ENCODE measurements at regions not wholly inside any gene's neighbourhood (a gene's known extent, or its start where the extent isn't known, plus 50 kb on each side); places are given as distances from the start of the nearest gene placed in this dataset.

DNA sequence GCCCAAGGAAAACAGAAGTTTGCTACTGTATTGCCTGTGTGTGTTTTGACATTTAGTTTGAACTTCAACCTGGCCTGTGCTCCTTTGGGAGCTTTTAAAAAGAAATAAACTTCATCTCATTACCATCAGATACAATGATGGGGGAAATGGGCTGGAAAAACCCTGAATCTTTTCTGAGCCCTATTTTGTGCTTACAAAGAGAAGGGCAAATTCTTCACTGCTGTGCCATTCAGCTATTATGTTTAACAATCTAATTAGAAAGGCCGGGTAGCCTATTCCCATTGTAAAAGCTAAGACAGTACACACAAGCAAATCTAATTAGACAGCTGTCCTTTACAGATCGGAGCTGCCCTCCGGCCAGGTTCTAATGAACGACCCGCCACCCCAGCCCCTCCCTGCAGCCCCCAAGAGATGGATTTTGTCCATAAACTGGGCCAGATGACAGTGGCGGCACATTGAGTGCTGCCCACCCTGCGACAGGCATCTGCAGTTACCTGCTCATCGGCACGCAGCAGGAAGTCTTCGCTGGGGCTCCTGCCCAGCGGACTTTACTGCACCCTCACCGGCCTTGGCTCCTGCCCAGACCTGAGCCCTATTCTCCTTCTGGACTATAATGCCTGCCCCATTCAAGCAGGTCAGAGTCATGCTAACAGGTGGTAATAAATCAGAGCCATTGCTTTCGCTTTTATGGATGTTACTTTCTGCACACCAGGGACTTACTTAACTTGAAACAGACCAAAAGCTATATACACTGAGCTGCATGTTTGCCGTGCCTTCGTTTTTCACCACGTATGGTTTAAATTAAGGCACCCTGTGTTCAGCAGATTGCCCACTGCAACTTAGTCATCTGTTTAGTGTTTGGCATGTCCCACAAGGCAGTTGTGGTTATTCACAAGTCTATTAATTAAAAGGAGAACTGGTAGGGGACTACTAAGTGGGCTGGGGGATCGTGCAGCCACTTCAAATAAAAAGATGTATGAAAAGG lies 549.6 kb downstream of the FGF9 start:
- DNase-seq (ENCODE audit: low read depth) = no peak

DNA sequence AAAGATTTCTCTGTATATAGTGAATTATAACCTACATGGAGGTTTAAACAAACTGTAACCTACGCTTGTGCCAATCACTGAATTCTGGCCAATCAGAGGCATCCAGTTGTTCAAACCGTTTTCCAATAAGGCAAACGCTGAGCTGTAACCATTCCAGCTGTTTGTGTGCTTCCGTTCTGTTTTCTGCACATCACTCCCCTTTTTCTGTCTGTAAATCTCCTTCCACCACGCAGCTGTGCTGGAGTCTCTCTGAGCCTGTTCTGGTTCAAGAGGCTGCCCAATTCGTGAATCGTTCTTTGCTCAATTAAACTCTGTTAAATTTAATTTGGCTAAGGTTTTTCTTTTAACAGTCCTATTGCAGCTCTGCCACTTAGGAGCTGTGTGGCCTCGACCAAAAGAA lies 552.5 kb downstream of the FGF9 start:
- no peak for DNase-seq (ENCODE audit: low read depth)

DNA sequence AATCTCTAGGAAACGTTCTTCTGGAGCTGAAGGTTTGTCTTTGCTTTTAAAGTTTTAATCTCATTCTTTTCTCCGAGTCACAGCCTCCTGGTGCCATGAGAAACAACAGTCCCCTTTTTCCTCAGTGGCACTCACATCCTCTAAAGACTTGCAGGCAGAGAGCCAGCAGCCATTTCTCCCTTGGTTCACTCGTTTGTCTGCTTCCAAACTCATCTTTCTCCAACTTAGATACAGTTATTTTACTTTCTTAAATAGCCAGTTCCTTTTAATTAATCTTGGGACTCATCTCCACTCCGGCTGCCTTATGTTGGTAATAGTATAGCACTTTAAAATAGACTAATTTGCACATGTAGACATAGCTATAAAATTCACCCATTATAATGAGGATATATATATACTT lies 555.2 kb downstream of the FGF9 start:
- DNase-seq (ENCODE audit: low read depth) = no peak

DNA sequence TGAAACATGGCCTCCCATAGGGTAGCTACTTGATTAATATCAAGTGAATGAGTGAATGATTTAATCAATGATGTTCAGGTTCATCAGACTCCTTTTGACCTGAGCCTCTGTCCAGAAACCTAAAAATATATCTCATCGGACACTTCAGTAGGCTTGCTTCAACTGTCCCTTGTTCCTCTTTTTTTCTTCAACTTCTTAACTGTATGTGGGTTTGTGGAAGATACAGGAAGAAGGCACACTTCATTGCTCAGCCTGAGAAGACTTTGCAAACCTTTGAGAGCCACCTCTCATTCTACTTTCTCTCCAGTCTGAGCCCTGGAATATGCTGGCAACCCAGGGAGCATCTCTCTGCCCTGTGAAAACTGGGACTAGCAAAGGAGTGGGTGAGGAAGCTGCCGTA lies 557.0 kb downstream of the FGF9 start:
- DNase-seq (ENCODE audit: low read depth) = no peak

DNA sequence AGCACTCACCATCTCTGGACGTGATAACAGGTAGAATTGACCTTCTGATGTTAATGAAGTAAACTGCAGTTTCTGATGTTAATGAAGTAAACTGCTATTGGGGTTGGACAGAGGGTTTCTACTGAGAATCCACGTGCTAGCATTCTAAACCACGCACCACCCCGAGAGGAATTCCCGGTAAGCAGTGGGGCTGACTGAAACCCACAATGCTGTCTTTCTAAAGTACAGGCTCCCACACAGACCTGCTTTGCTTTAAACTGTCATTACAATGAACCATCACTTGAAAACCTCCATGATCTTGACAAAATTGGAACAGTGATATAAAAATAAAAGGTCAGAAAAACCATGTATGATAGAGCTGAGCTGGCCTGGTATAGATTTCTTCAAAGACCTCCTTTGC lies 559.0 kb downstream of the FGF9 start:
- DNase-seq (ENCODE audit: low read depth) = no peak

DNA sequence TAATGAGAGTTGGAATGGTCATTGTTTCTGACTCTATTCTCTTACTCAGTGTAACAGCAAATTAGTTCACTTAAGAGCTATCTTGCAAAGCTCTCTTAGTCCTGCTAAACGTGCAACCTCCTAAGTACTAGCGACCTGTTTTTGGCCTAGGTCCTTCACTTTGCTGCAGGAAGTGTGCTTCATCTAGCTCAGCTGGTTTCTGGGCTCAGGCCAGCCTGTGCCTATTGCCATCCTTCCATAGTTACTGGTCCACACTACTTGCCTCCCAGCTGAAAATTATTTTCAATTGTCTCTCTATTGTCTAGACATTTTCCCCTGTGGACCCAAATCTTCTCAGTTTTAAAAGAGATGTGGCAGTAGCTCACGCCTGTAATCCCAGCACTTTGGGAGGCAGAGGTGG lies 561.3 kb downstream of the FGF9 start:
- DNase-seq (ENCODE audit: low read depth) = no peak

DNA sequence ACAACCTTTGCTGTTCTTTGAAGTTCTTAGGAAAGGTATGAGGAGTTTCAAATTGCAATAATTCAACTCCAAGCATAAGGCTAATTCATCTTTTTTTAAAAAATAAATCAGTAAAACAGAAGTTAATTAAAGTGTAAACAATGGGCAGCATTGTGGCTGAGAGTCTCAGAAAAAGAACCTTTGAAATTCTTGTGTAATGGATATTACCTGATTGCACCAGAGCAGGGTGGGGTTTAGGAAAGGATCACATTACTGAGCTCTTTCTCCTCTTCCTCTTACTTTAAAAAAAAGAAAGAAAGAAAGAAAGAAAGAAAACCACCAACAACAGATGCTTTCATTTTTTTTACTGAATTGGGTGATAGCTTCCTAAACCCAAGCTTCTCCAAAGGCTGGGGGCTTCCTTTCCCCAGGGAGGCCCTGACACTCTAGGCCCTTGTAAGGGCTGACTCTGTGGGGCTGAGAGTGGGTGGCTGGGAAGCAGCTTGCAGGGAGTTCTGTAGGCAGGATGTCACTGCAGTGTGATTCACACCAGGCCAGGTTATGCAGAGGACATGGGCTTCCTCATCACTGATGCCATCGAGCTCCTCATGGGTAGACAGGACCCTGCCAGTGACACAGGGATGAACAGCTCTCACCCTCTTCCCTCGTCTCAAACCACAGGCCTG lies 564.5 kb downstream of the FGF9 start:
- no peak for DNase-seq (ENCODE audit: low read depth)

DNA sequence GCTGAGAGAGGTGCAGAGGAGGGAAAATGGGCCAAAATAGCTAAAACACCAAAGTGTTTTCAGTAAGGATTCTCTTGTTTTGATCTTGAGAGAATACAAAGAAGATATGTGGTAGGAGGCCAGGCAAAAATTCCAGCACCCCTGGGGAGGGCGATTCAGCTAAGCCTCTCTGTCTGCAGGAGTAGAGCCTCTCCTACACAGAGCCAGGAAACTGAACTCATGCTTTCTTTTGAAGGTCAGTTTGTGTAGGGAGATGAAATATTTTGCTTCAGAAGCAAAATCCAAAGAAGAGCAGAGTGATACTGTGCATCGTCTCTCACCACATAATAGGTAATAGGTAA lies 565.0 kb downstream of the FGF9 start:
- DNase-seq (ENCODE audit: low read depth) = no peak

DNA sequence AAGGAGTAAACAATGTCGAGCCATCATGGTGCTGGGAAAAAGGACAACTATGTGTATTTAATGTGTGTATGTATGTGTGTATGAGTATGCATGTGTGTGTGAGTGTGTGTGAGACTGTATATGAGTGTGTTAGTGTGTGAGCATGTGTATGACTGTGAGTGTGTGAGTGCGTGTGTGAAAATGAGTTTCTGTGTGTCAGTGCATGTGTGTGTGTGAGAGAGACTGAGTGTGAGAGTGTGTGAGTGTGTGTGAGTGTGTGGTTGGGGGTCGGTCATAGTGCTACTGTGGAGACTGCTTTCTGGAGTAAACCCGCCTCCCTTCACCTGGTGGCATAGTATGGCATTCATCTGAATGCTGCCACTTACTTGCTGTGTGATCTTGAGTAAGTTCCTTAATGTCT lies 567.4 kb downstream of the FGF9 start:
- DNase-seq (ENCODE audit: low read depth) = no peak

DNA sequence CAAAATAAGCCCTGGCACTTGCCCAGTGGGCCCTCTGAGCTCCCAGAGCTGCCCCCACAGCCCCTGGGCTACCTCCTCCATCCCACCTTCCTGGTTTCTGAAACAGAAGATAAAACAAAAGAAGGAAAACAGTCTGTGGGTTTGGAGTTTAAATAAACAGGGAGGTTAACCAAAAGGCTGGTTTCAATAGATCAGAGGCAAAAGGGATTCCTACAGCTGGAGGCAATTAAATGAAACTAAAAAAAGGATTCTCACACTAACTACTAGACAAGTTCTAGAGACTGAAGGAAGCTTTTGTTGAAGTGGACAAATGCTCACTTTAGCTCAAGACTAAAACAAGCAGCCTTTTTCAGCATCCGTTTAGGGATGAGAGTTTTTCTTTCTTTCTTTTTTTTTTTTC lies 569.8 kb downstream of the FGF9 start:
- DNase-seq (ENCODE audit: low read depth) = no peak

DNA sequence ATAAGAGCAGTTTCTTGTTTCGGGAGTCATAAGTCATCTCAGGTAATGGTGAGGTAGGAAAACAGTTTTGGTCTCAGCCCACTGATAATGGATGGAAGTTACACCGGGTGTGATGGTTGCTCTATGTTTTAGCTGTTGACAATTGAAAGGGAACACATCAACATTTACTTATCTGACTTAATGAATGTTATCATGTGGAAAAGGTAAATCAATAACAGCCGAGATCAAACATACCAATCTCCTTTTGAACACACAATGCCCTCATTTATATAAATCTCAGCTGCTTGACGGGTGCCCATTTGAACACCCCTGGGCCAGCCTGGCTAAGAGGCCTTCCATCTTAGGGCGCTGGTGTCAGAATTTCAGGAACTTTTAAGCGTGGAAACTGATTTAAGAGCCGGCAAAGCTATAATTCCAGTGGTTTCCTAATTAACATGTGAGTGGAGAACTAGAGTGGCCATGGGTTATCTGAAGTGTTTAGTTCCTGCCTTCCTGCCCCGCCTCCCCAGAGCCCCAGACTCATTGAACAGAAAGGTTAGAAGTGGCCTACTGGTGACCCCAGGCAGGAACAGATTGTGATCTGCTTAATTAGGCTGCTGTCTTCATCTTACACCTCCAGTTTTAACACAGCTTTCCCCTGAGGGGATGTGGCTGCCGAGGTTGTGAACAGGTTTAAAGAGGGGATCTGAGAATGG lies 572.7 kb downstream of the FGF9 start:
- DNase-seq (ENCODE audit: low read depth) = no peak

DNA sequence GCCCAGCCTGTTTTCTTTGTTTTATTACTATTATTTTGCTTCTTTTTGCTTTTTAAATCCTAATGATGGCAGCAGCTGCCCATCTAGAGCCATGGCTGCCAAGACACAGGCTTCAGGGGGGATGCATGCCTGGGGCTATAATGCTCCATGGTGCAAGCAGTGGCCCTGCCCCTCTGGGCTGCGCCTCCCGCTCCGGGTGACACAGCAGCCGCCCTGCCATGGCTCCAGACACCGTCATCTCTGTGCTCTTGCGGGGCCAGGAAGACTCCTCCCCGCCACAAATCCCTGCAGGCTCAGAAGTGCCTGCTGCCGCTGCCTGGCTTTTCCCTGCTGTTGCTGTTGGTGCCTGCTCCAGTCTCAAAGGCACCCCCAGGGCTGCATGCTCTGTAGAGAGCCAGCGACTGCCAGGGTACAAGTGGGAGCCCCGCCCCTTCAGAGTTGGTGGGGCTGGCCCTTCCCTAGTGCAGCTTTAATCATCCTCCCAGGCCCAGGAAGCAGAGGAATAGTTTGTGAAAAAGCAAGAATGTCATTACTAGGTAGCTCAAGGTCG lies 581.5 kb downstream of the FGF9 start:
- no peak for DNase-seq (ENCODE audit: low read depth)

DNA sequence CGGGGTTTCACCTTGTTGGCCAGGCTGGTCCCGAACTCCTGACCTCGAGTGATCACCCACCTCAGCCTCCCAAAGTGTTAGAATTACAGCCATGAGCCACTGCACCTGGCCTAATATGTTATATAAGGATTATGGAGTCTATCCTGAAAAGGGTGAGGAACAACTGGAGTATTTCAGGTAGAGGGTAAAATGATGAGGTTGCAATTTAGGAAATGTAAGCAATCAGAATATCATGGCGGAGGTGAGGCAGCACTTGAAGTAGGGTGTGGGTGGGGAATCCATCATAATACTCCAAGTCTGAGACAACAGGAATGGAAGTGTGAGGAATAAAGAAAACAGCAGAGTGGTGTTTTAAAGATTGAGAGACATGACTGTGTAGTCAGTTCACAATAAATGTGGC lies 582.2 kb downstream of the FGF9 start:
- no peak for DNase-seq (ENCODE audit: low read depth)

DNA sequence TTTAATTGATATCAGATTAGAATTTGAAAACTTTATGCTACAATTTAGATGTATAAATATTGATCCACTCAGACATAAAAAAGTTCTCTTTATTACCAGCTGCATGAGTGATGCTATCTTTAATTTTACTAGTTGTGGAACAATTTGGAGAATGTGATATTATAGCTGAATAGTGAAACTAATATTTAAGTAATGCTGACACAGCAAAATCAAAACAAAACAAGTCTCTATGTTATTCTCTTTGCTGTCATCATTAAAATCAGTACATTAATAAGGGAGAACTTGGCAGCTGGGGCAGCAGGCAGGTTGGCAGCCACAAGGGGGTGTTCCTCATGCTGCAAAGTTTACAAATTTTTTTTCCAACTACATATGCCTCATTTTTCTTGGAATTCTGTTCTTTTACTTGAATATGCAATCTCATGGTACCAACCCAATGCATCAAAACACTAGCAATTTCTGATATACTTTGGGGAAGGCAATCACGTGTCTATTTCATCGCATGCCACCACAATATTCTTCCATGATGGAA lies 585.3 kb downstream of the FGF9 start:
- no peak for DNase-seq (ENCODE audit: low read depth)

DNA sequence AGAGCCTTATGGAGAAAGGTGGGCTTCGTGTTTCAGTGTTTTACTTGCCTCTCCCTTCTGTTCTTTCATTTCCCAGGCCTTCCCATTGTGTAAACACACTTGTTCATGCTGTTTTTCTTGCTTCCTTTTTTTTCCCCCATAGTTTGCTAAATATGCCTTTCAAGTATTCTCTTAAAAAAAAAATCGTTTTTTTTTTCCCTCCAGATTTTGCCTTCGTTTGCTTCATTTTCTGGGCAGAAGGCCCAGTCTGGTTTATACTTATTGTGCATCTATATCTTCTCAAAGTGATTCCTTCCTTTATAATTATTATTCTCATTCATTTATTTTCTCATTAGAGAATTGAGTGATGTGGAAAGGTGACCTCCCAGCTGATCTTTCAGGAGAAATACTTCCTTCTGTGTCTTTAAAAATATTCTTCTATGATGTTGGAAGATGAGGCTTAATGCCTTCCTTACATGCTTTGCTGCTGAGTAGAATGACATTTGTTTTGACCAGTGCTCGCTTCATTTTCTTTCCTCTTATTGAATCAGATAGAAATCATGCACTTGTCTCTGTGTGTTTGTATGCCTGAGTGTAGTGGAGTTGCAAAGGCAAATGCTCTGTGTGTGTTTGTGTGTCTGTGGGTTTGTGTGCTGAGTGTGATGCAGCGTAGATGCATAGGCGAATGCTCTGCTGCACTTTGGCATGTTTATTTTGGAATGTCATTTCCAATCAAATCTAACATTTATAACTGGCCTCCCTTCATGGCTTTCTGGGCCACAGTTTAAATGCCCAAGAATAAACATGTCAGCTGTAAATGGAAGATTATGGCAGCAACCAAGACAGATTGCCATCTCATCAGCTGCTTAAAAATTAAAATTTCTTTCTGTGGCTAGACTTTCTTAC lies 591.4 kb downstream of the FGF9 start:
- DNase-seq (ENCODE audit: low read depth) = no peak

DNA sequence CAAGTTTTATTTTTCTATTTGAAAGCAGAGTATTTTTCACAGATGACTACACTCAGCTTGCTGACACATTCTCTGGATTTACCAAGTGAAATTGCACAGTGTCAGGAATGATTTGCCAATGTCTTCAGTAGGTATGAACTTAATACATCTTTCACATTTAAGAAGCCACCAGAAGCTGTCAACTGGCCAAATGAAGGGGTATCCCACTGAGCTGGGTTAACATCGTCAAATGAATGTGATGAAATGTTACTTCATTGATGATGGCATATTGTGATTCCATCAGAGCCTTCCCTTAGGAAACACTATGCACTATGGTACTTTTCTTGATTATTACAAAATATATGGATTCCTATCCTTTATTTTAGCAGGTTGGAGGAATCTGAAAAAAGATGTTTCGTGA lies 592.3 kb downstream of the FGF9 start:
- DNase-seq (ENCODE audit: low read depth) = no peak

DNA sequence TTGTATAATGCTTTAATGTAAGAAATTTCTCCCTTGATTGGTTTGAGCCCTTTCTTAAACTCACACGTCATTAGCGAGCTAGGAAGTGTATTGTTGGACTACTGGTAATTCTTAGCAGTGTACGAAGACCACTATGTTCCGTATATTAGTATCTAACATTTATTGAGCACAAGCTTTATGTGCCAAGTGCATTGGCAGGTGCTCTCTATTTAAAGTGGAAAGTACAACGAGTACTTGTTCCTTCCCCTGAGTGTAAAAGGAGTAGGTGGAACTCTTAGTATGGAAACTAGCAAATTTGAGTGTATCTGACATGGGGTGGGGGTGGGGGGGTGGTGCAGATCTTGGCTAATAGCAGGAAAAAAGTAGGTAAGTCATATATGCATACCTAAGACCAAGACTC lies 594.7 kb downstream of the FGF9 start:
- no peak for DNase-seq (ENCODE audit: low read depth)

DNA sequence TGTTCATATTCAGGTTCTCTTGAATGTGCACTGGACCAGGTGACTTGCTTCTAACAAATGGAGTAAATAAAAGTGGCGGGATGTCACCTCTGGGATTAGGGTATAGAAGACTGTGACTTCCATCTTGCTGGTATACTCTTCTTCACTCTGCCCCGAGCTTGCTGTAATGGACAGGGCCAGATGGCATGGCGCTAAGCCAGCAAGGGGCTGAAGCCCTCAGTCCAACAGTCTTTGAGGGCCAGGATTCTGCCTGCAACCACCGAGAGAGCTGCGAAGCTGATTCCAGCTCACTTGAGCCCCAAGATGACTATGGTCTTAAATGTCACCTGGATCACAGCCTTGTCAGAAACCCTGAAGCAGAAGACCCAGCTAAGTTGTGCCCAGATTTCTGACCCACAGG lies 600.0 kb downstream of the FGF9 start:
- no peak for DNase-seq (ENCODE audit: low read depth)

DNA sequence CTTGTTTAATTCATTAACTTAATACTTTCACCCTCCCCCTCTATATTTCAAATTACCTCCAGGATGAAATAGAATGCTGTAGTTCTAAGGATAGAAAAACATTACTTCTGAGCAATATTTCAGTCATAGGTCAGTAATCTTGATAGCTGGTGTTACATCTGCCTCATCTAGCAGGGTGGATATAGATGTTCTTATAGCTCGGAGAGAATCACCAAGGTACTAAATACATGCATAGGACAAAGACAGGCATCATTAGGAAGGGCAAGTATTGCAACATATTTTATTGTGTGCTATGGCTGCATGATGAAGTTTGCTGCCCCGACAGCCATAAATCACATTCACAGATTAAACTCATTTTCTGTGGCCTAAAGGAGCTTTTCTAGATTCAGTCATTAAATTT lies 601.0 kb downstream of the FGF9 start:
- DNase-seq (ENCODE audit: low read depth) = no peak

DNA sequence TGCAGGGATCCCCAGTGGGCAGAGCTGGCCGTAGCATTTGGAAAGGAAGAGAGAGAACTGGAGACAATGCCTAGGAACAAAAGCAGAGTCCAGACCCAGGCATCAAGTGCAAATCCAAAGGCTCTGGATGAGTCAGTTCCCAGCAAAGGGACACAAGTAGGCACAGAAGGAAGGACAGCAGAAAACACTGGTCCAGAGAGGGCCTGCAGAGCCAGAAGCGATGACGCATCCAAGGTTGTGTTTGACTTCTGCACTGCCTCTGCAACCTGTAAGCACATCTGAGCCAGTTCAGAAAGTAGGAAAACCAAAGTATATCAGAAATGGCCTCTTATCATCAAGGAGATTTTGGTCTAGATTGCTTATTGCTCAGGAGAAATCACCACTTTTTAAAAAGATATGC lies 604.5 kb downstream of the FGF9 start:
- no peak for DNase-seq (ENCODE audit: low read depth)

DNA sequence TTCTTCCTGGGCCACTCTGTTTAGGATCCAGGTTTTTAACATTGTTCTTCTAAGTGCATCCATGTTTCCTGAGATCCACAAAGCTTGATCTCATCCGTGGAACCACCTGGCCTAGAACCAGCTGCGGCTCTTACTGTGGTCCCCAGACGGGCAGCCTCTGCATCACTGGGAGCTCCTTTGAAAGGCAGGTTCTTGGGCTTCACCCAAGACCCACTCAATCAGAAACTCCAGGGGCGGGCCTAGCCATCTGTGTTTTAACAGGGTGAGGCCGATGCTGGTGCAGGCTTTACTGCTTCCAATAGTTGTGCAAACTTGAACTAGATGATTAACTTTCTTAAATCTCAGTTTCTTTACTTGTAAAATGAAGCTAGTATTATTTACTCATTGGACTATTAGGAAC lies 605.7 kb downstream of the FGF9 start:
- DNase-seq (ENCODE audit: low read depth) = no peak
